IPS-18c (cell line): ENCODE measurements at regions not wholly inside any gene's neighbourhood (a gene's known extent, or its start where the extent isn't known, plus 50 kb on each side); places are given as distances from the start of the nearest gene placed in this dataset.

Experiments
- H3K4me3 ChIP-seq: 2 replicates; pipeline ENCODE4 v1.7.0; 2013; ENCODE audit warnings: low read depth, mild to moderate bottlenecking, low read length, moderate library complexity; ENCODE audit not compliant: insufficient read depth
- H3K9me3 ChIP-seq: one replicate; pipeline ENCODE4 v1.6.1; 2013; ENCODE audit warnings: mild to moderate bottlenecking, low read length, moderate library complexity; ENCODE audit not compliant: control insufficient read depth, insufficient read depth

GRCh38 chr9:116102596-116102995 lies 51.0 kb upstream of the PAPPA start:
- Histone ChIP-seq H3K9me3 (no peaks in the 10 kb centered on the region), H3K4me3 (no peak overlapping the region)
